ENCODE measurements at regions not wholly inside any gene's neighbourhood (a gene's known extent, or its start where the extent isn't known, plus 50 kb on each side); places are given as distances from the start of the nearest gene placed in this dataset.

- no peak for DNase-seq
Measured at GRCh38 chr4:115883231-115883630, 769.8 kb upstream of the NDST4 start.

GRCh38 chr4:115873048-115873447 is 759.6 kb upstream of the NDST4 start:
- no peak for DNase-seq

GRCh38 chr4:115871596-115871995 is 758.2 kb upstream of the NDST4 start:
- DNase-seq = no peak

GRCh38 chr4:115866364-115866896 is 753.0 kb upstream of the NDST4 start:
- no peak for DNase-seq

- no peak for DNase-seq
Measured at GRCh38 chr4:115865736-115866135, 752.3 kb upstream of the NDST4 start.

- no peak for DNase-seq
Measured at GRCh38 chr4:115852767-115853091, 739.3 kb upstream of the NDST4 start.

GRCh38 chr4:115851918-115852766 is 738.7 kb upstream of the NDST4 start:
- no peak for DNase-seq

GRCh38 chr4:115850799-115851509 is 737.5 kb upstream of the NDST4 start:
- DNase-seq = no peak

GRCh38 chr4:115844180-115844579 is 730.8 kb upstream of the NDST4 start:
- DNase-seq = no peak

GRCh38 chr4:115841871-115842270 is 728.5 kb upstream of the NDST4 start:
- DNase-seq = no peak

- no peak for DNase-seq
Measured at GRCh38 chr4:115834441-115834840, 721.0 kb upstream of the NDST4 start.

- DNase-seq = no peak
Measured at GRCh38 chr4:115824630-115825029, 711.2 kb upstream of the NDST4 start.

GRCh38 chr4:115803825-115804224 is 690.4 kb upstream of the NDST4 start:
- DNase-seq = no peak

- no peak for DNase-seq
Measured at GRCh38 chr4:115790812-115791211, 677.4 kb upstream of the NDST4 start.

- DNase-seq = no peak
Measured at GRCh38 chr4:115781528-115782146, 668.2 kb upstream of the NDST4 start.

GRCh38 chr4:115780835-115781234 is 667.4 kb upstream of the NDST4 start:
- DNase-seq = no peak

GRCh38 chr4:115780268-115780667 is 666.8 kb upstream of the NDST4 start:
- no peak for DNase-seq

GRCh38 chr4:115770046-115770543 is 656.7 kb upstream of the NDST4 start:
- DNase-seq = no peak

GRCh38 chr4:115769396-115769795 is 656.0 kb upstream of the NDST4 start:
- no peak for DNase-seq

- DNase-seq = no peak
Measured at GRCh38 chr4:115763051-115763450, 649.6 kb upstream of the NDST4 start.

- no peak for DNase-seq
Measured at GRCh38 chr4:115759231-115759630, 645.8 kb upstream of the NDST4 start.

- no peak for DNase-seq
Measured at GRCh38 chr4:115749404-115749803, 636.0 kb upstream of the NDST4 start.

GRCh38 chr4:115740806-115741205 is 627.4 kb upstream of the NDST4 start:
- no peak for DNase-seq

All from CD4-positive, alpha-beta T cell treated with Interleukin-4 for 1 hour (primary cell).